Fibroblast of lung (primary cell): ENCODE measurements at regions not wholly inside any gene's neighbourhood (a gene's known extent, or its start where the extent isn't known, plus 50 kb on each side); places are given as distances from the start of the nearest gene placed in this dataset.

Source experiments
- DNase-seq, 2 donors: peaks; one replicate each; pipeline versions ENCODE4 v3.0.0 to v3.0.0-alpha.2; 2010; ENCODE audit warnings: low read depth in 2 of 2
- H2AFZ ChIP-seq: 2 replicates; pipeline ENCODE4 v1.5.1; 2012; ENCODE audit warnings: low read length, control low read depth, inconsistent platforms
- H3K27ac ChIP-seq: 2 replicates; pipeline ENCODE4 v1.5.1; 2011; ENCODE audit warnings: low read length, control low read depth; ENCODE audit not compliant: insufficient read depth
- H3K27me3 ChIP-seq: 2 replicates; pipeline ENCODE4 v1.5.1; 2011; ENCODE audit warnings: mild to moderate bottlenecking, low read length; ENCODE audit not compliant: control insufficient read depth, insufficient read depth
- H3K36me3 ChIP-seq: 2 replicates; pipeline ENCODE4 v1.5.1; 2011; ENCODE audit warnings: low read length; ENCODE audit not compliant: control insufficient read depth, insufficient read depth
- H3K4me1 ChIP-seq: 2 replicates; pipeline ENCODE4 v1.5.1; 2011; ENCODE audit warnings: low read length; ENCODE audit not compliant: control insufficient read depth, insufficient read depth; ENCODE audit errors: extremely low read depth
- H3K4me2 ChIP-seq: 2 replicates; pipeline ENCODE4 v1.5.1; 2011; ENCODE audit warnings: low read length, control low read depth; ENCODE audit not compliant: insufficient read depth; ENCODE audit errors: extremely low read depth
- H3K4me3 ChIP-seq, 4 experiments: fragments of 200-600 bp in 1 of 4; sonication (generic) in 1 of 4; replicated peaks in 1 of 4; 2 replicates each; pipeline ENCODE4 v1.5.1; 2011 to 2016; ENCODE audit warnings: low read length in 4 of 4, low read depth in 3 of 4, mild to moderate bottlenecking in 3 of 4, control low read depth in 2 of 4, inconsistent platforms in 1 of 4, mixed read lengths in 1 of 4; ENCODE audit not compliant: insufficient read depth in 1 of 4; ENCODE audit errors: control extremely low read depth in 1 of 4
- H3K79me2 ChIP-seq: 2 replicates; pipeline ENCODE4 v1.5.1; 2012; ENCODE audit warnings: mild to moderate bottlenecking, low read length, inconsistent platforms; ENCODE audit not compliant: control insufficient read depth, insufficient read depth
- H3K9ac ChIP-seq: 2 replicates; pipeline ENCODE4 v1.5.1; 2011; ENCODE audit warnings: mild to moderate bottlenecking, low read length, control low read depth; ENCODE audit not compliant: insufficient read depth
- H3K9me3 ChIP-seq: 2 replicates; pipeline ENCODE4 v1.5.1; 2012; ENCODE audit warnings: low read depth, low read length; ENCODE audit not compliant: control insufficient read depth, insufficient read depth
- H4K20me1 ChIP-seq: 2 replicates; pipeline ENCODE4 v1.5.1; 2011; ENCODE audit warnings: low read length; ENCODE audit not compliant: control insufficient read depth, insufficient read depth; ENCODE audit errors: extremely low read depth
- CTCF ChIP-seq, 2 donors: IDR thresholded peaks in 1 of 2; conservative IDR thresholded peaks in 1 of 2; 1 replicate in 1 of 2; 2 replicates in 1 of 2; pipeline ENCODE4 v1.5.1; 2011 to 2012; ENCODE audit warnings: low read length in 2 of 2, control low read depth in 1 of 2, inconsistent platforms in 1 of 2, low read depth in 1 of 2, mild to moderate bottlenecking in 1 of 2
- EZH2 ChIP-seq: IDR thresholded peaks from 2 replicates; pipeline ENCODE4 v1.5.1; 2012; ENCODE audit warnings: low read length, control low read depth, mild to moderate bottlenecking; ENCODE audit errors: missing control alignments

DNA sequence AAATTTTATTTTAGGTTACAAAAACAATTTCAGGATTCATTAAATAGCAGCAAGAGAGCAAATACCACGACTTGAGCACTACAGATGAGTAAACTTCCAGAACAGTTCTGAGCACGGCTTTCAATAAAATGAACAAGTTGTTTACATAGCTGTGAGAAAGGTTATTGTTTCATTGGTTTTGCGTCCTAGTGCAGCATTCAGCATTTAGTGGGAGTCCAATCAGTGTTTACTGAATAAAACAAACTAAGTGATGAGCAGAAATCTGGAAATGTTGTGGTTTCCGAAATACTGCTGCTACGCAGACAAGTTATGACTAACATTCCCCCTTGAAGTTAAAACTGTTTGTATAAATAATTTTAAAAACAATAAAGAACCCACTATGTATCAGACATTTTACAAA lies 251.5 kb upstream of the STARD13 start:
- H3K4me1 ChIP-seq, result peaks cover 2% of the 10 kb centered on the region
- no peaks in the 10 kb centered on the region for H4K20me1 ChIP-seq
- H2AFZ ChIP-seq, result no peak overlapping the region
- H3K27me3 ChIP-seq, result no peaks in the 10 kb centered on the region
- no peaks in the 10 kb centered on the region for H3K9me3 ChIP-seq
- DNase-seq, result peak; percentile 68 to 86
- H3K36me3 ChIP-seq, result no peaks in the 10 kb centered on the region
- H3K27ac ChIP-seq, result peak overlapping the region; percentile 49
- peak overlapping the region; percentile 63 for H3K4me2 ChIP-seq
- TF ChIP-seq CTCF (conservative IDR thresholded peaks at IDR 0.05 in 1 of 2, IDR thresholded peaks at IDR 0.05 in 1 of 2; ENCODE audit: low read depth in 1 of 2, low read length in 2 of 2), result no peak
- TF ChIP-seq EZH2, result no peak
- no peaks in the 10 kb centered on the region for H3K79me2 ChIP-seq
- no peak overlapping the region for H3K9ac ChIP-seq
- H3K4me3 ChIP-seq, result peak overlapping the region in 1 of 4 experiments; percentile 23

- no peak for DNase-seq
- Histone ChIP-seq H2AFZ (peak overlapping the region; percentile 57), H3K9me3 (no peaks in the 10 kb centered on the region), H3K4me3 (no peak overlapping the region), H3K79me2 (no peaks in the 10 kb centered on the region), H3K4me1 (peaks cover 2% of the 10 kb centered on the region), H3K27me3 (no peaks in the 10 kb centered on the region), H4K20me1 (no peaks in the 10 kb centered on the region), H3K9ac (no peak overlapping the region), H3K36me3 (no peaks in the 10 kb centered on the region), H3K27ac (peak overlapping the region; percentile 49), H3K4me2 (no peak overlapping the region)
- TF ChIP-seq EZH2 (no peak), CTCF (conservative IDR thresholded peaks at IDR 0.05 in 1 of 2, IDR thresholded peaks at IDR 0.05 in 1 of 2; ENCODE audit: low read depth in 1 of 2, low read length in 2 of 2) (no peak)
These were observed 252.1 kb upstream of the STARD13 start for GRCh38 chr13:33537676-33538075.

GRCh38 chr13:33541456-33541855 lies 255.9 kb upstream of the STARD13 start:
- no peaks in the 10 kb centered on the region for H3K79me2 ChIP-seq
- H2AFZ ChIP-seq, result no peak overlapping the region
- peak overlapping the region; percentile 96 for H3K4me2 ChIP-seq
- no peak overlapping the region for H3K9ac ChIP-seq
- no peak for TF ChIP-seq EZH2
- no peak for TF ChIP-seq CTCF (conservative IDR thresholded peaks at IDR 0.05 in 1 of 2, IDR thresholded peaks at IDR 0.05 in 1 of 2; ENCODE audit: low read depth in 1 of 2, low read length in 2 of 2)
- no peak for DNase-seq
- no peaks in the 10 kb centered on the region for H4K20me1 ChIP-seq
- H3K9me3 ChIP-seq, result no peaks in the 10 kb centered on the region
- H3K4me3 ChIP-seq, result peak overlapping the region; percentile 48 to 81 (median 58)
- no peaks in the 10 kb centered on the region for H3K36me3 ChIP-seq
- peak overlapping the region; percentile 98 for H3K27ac ChIP-seq
- H3K4me1 ChIP-seq, result peaks cover 5% of the 10 kb centered on the region
- no peaks in the 10 kb centered on the region for H3K27me3 ChIP-seq
